Body of pancreas (tissue), 4 donors: ENCODE measurements at regions not wholly inside any gene's neighbourhood (a gene's known extent, or its start where the extent isn't known, plus 50 kb on each side); places are given as distances from the start of the nearest gene placed in this dataset.

ENCODE experiments used
- POLR2A ChIP-seq, 3 donors: fragments of 450-650 bp; IDR thresholded peaks; one replicate each; pipeline ENCODE4 v1.6.1; 2016; ENCODE audit warnings: antibody characterized with exemption in 3 of 3, mild to moderate bottlenecking in 2 of 3
- TF ChIP-seq, protein P1 (sequence below), 7 experiments: fragments of 450-650 bp in 4 of 7; fragments of 200-600 bp in 3 of 7; sonication (generic) in 3 of 7; IDR thresholded peaks; one replicate each; pipeline ENCODE4 v1.5.1; 2016 to 2019; ENCODE audit warnings: antibody characterized with exemption in 7 of 7

DNA sequence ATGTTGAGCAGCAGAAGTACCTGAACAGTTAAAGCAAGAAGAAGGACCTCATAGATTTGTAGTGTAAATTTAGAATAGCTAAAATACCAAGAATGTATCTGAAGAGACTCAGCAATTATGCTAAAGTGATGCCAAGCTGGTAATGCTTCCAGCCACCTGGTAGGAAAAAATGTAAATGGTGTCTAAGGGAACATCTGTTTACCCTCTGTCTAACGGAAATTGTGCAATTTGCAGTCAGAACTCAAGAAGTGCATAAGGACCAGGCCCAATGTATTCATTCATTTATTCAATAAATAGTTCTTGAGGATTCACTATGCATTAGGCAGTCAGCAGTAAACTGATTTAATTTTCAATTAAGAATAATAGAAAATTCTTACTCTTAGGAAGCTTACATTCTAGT lies 116.0 kb upstream of the ADGRL4 start:
- TF ChIP-seq, protein P1, sequence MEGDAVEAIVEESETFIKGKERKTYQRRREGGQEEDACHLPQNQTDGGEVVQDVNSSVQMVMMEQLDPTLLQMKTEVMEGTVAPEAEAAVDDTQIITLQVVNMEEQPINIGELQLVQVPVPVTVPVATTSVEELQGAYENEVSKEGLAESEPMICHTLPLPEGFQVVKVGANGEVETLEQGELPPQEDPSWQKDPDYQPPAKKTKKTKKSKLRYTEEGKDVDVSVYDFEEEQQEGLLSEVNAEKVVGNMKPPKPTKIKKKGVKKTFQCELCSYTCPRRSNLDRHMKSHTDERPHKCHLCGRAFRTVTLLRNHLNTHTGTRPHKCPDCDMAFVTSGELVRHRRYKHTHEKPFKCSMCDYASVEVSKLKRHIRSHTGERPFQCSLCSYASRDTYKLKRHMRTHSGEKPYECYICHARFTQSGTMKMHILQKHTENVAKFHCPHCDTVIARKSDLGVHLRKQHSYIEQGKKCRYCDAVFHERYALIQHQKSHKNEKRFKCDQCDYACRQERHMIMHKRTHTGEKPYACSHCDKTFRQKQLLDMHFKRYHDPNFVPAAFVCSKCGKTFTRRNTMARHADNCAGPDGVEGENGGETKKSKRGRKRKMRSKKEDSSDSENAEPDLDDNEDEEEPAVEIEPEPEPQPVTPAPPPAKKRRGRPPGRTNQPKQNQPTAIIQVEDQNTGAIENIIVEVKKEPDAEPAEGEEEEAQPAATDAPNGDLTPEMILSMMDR (IDR thresholded peaks at IDR 0.05): no peak
- TF ChIP-seq POLR2A (IDR thresholded peaks at IDR 0.05): no peak
